HG03558 (cell line): ENCODE measurements at regions not wholly inside any gene's neighbourhood (a gene's known extent, or its start where the extent isn't known, plus 50 kb on each side); places are given as distances from the start of the nearest gene placed in this dataset.
A peak's percentile ranks its signal among the peaks of the same experiment; 100 is the strongest.

Experiments used
- ATAC-seq: cut with Tn5 transposase; IDR thresholded peaks from one replicate; pipeline ENCODE4 v1.9.1; 2021; ENCODE audit warnings: moderate number of reproducible peaks; ENCODE audit not compliant: unreplicated experiment; ENCODE audit errors: extremely low read depth

GRCh38 chr1:239436286-239436685 lies 49.9 kb downstream of the CHRM3 start:
- ATAC-seq: no peak

GRCh38 chr1:239437822-239438221 lies 51.5 kb downstream of the CHRM3 start:
- no peak for ATAC-seq

- no peak for ATAC-seq
These were observed 52.5 kb downstream of the CHRM3 start for GRCh38 chr1:239438891-239439290.

- no peak for ATAC-seq
These were observed 57.0 kb downstream of the CHRM3 start for GRCh38 chr1:239443361-239443760.

GRCh38 chr1:239446611-239447010 lies 60.2 kb downstream of the CHRM3 start:
- ATAC-seq: no peak

GRCh38 chr1:239448911-239449310 lies 62.5 kb downstream of the CHRM3 start:
- ATAC-seq: no peak

GRCh38 chr1:239455743-239456142 lies 69.4 kb downstream of the CHRM3 start:
- ATAC-seq: no peak

GRCh38 chr1:239456788-239457187 lies 70.4 kb downstream of the CHRM3 start:
- ATAC-seq: no peak

- ATAC-seq: peak; percentile 34
These were observed 71.2 kb downstream of the CHRM3 start for GRCh38 chr1:239457491-239458143.

- peak; percentile 41 for ATAC-seq
These were observed 71.8 kb downstream of the CHRM3 start for GRCh38 chr1:239458144-239458500.

GRCh38 chr1:239467730-239468129 lies 81.4 kb downstream of the CHRM3 start:
- no peak for ATAC-seq

- no peak for ATAC-seq
These were observed 91.7 kb downstream of the CHRM3 start for GRCh38 chr1:239478069-239478468.

- ATAC-seq: no peak
These were observed 97.0 kb downstream of the CHRM3 start for GRCh38 chr1:239483391-239483790.

GRCh38 chr1:239493811-239494414 lies 107.5 kb downstream of the CHRM3 start:
- no peak for ATAC-seq

- ATAC-seq: no peak
These were observed 118.7 kb downstream of the CHRM3 start for GRCh38 chr1:239505094-239505493.

- no peak for ATAC-seq
These were observed 121.5 kb downstream of the CHRM3 start for GRCh38 chr1:239507826-239508225.

- ATAC-seq: no peak
These were observed 125.5 kb downstream of the CHRM3 start for GRCh38 chr1:239511875-239512274.

GRCh38 chr1:239516579-239516978 lies 130.2 kb downstream of the CHRM3 start:
- no peak for ATAC-seq

- no peak for ATAC-seq
These were observed 140.0 kb downstream of the CHRM3 start for GRCh38 chr1:239526391-239526790.

GRCh38 chr1:239527051-239527693 lies 140.8 kb downstream of the CHRM3 start:
- ATAC-seq: no peak

GRCh38 chr1:239536165-239536849 lies 149.9 kb downstream of the CHRM3 start:
- no peak for ATAC-seq
